Sigmoid colon (tissue), 6 donors: ENCODE measurements at regions not wholly inside any gene's neighbourhood (a gene's known extent, or its start where the extent isn't known, plus 50 kb on each side); places are given as distances from the start of the nearest gene placed in this dataset.

Experiments used
- DNase-seq: peaks from one replicate; pipeline ENCODE4 v3.0.0-alpha.2; 2019
- H3K27ac ChIP-seq, 4 donors: fragments of 200-600 bp; sonication (generic); one replicate each; pipeline ENCODE4 v1.5.1; 2016 to 2019; ENCODE audit warnings: mild to moderate bottlenecking in 1 of 4
- H3K27me3 ChIP-seq, 3 donors: fragments of 200-600 bp; sonication (generic); one replicate each; pipeline ENCODE4 v1.5.1; 2019; ENCODE audit warnings: mild to moderate bottlenecking in 1 of 3
- H3K36me3 ChIP-seq, 4 donors: fragments of 200-600 bp; sonication (generic); one replicate each; pipeline ENCODE4 v1.5.1; 2016 to 2019
- H3K4me1 ChIP-seq, 4 donors: fragments of 200-600 bp; sonication (generic); one replicate each; pipeline ENCODE4 v1.5.1; 2017 to 2019
- H3K4me3 ChIP-seq, 4 donors: fragments of 200-600 bp; sonication (generic); one replicate each; pipeline ENCODE4 v1.5.1; 2017 to 2019; ENCODE audit warnings: mild to moderate bottlenecking in 2 of 4, moderate library complexity in 1 of 4
- H3K9me3 ChIP-seq, 4 donors: fragments of 200-600 bp in 3 of 4; sonication (generic) in 3 of 4; one replicate each; pipeline versions ENCODE4 v1.5.1 to v1.6.1; 2013 to 2019
- CTCF ChIP-seq, 4 experiments: fragments of 450-650 bp in 3 of 4; fragments of 200-600 bp in 1 of 4; IDR thresholded peaks; one replicate each; pipeline ENCODE4 v1.5.1; 2016 to 2019; ENCODE audit warnings: antibody characterized with exemption in 4 of 4, mild to moderate bottlenecking in 3 of 4, moderate library complexity in 2 of 4
- EP300 ChIP-seq, 4 donors: sonication (generic); formaldehyde crosslinking; IDR thresholded peaks; one replicate each; pipeline ENCODE4 v1.6.1; 2017; ENCODE audit warnings: antibody characterized with exemption in 4 of 4
- POLR2A ChIP-seq, 2 donors: fragments of 450-650 bp; IDR thresholded peaks; one replicate each; pipeline ENCODE4 v1.6.1; 2016; ENCODE audit warnings: antibody characterized with exemption in 2 of 2, mild to moderate bottlenecking in 2 of 2, moderate library complexity in 2 of 2
- POLR2AphosphoS5 ChIP-seq, 4 donors: sonication (generic); formaldehyde crosslinking; IDR thresholded peaks; one replicate each; pipeline ENCODE4 v1.6.1; 2017; ENCODE audit warnings: antibody characterized with exemption in 4 of 4
- WGBS, 2 donors: extraction: QIAGEN DNeasy Blood & Tissue Kit; methylation state at CpG; one replicate each; pipeline ENCODE4 v1.1.7; 2013; 5-methylcytosine and 5-hydroxymethylcytosine counted together
- intact Hi-C: fragments of 100-400 bp; cut with DNase I; formaldehyde crosslinking; loops from one replicate; pipeline ENCODE4 v1.15.1; 2023
- donor health status: healthy with polysubstance abuse.
- donor health status: healthy.

GRCh38 chr6:71028877-71029252, 72.0 kb upstream of the B3GAT2 start:
- Histone ChIP-seq H3K4me3 (no peak overlapping the region), H3K27me3 (no peaks in the 10 kb centered on the region), H3K36me3 (no peaks in the 10 kb centered on the region), H3K4me1 (no peaks in the 10 kb centered on the region), H3K27ac (no peak overlapping the region), H3K9me3 (no peaks in the 10 kb centered on the region)
- intact Hi-C loops = no loop called here
- 83 to 89% methylated on average over 4 of the region's 4 CpGs for WGBS, 2 donors
- no peak for TF ChIP-seq EP300 (IDR thresholded peaks at IDR 0.05)
- TF ChIP-seq POLR2AphosphoS5 (IDR thresholded peaks at IDR 0.05) = no peak
- DNase-seq = no peak

- Histone ChIP-seq H3K27ac (no peak overlapping the region), H3K4me1 (no peaks in the 10 kb centered on the region), H3K27me3 (no peaks in the 10 kb centered on the region), H3K9me3 (no peaks in the 10 kb centered on the region), H3K4me3 (no peak overlapping the region), H3K36me3 (no peaks in the 10 kb centered on the region)
- TF ChIP-seq POLR2AphosphoS5 (IDR thresholded peaks at IDR 0.05) = no peak
- TF ChIP-seq EP300 (IDR thresholded peaks at IDR 0.05) = no peak
- no peak for TF ChIP-seq POLR2A (IDR thresholded peaks at IDR 0.05)
- no peak for TF ChIP-seq CTCF (IDR thresholded peaks at IDR 0.05)
- no peak for DNase-seq
- intact Hi-C loops = no loop called here
Observed at GRCh38 chr6:71029555-71029954, 72.7 kb upstream of the B3GAT2 start.

GRCh38 chr6:71031912-71032311, 75.1 kb upstream of the B3GAT2 start:
- intact Hi-C loops = no loop called here
- Histone ChIP-seq H3K27me3 (no peaks in the 10 kb centered on the region), H3K9me3 (no peaks in the 10 kb centered on the region), H3K4me1 (no peaks in the 10 kb centered on the region), H3K27ac (no peak overlapping the region), H3K36me3 (no peaks in the 10 kb centered on the region), H3K4me3 (no peak overlapping the region)
- TF ChIP-seq CTCF (IDR thresholded peaks at IDR 0.05) = no peak
- no peak for TF ChIP-seq POLR2AphosphoS5 (IDR thresholded peaks at IDR 0.05)
- TF ChIP-seq POLR2A (IDR thresholded peaks at IDR 0.05) = no peak
- TF ChIP-seq EP300 (IDR thresholded peaks at IDR 0.05) = no peak
- no peak for DNase-seq
- WGBS, 2 donors = 38 to 43% methylated on average over 4 of the region's 4 CpGs

- no peak overlapping the region for H3K4me3 ChIP-seq
- H3K36me3 ChIP-seq = no peaks in the 10 kb centered on the region
- H3K9me3 ChIP-seq = no peaks in the 10 kb centered on the region
- H3K27ac ChIP-seq = no peak overlapping the region
- WGBS, 2 donors = 90 to 93% methylated on average over 1 of the region's 1 CpG
- TF ChIP-seq EP300 (IDR thresholded peaks at IDR 0.05) (no peak), CTCF (IDR thresholded peaks at IDR 0.05) (no peak), POLR2AphosphoS5 (IDR thresholded peaks at IDR 0.05) (no peak), POLR2A (IDR thresholded peaks at IDR 0.05) (no peak)
- no peak for DNase-seq
- no peaks in the 10 kb centered on the region for H3K27me3 ChIP-seq
- intact Hi-C loops = no loop called here
- no peaks in the 10 kb centered on the region for H3K4me1 ChIP-seq
Observed at GRCh38 chr6:71033171-71033570, 76.3 kb upstream of the B3GAT2 start.

- no peaks in the 10 kb centered on the region for H3K36me3 ChIP-seq
- H3K27me3 ChIP-seq = no peaks in the 10 kb centered on the region
- intact Hi-C loops = no loop called here
- no peaks in the 10 kb centered on the region for H3K4me1 ChIP-seq
- WGBS, 2 donors = 40 to 48% methylated on average over 4 of the region's 4 CpGs
- no peak overlapping the region for H3K27ac ChIP-seq
- no peak for TF ChIP-seq CTCF (IDR thresholded peaks at IDR 0.05)
- TF ChIP-seq EP300 (IDR thresholded peaks at IDR 0.05) = no peak
- no peak for TF ChIP-seq POLR2AphosphoS5 (IDR thresholded peaks at IDR 0.05)
- no peak for TF ChIP-seq POLR2A (IDR thresholded peaks at IDR 0.05)
- H3K9me3 ChIP-seq = no peaks in the 10 kb centered on the region
- H3K4me3 ChIP-seq = no peak overlapping the region
- DNase-seq = no peak
Observed at GRCh38 chr6:71033890-71034289, 77.0 kb upstream of the B3GAT2 start.
